Fibroblast of lung (primary cell): ENCODE measurements at regions not wholly inside any gene's neighbourhood (a gene's known extent, or its start where the extent isn't known, plus 50 kb on each side); places are given as distances from the start of the nearest gene placed in this dataset.

Experiments used
- DNase-seq, 2 donors: peaks; one replicate each; pipeline versions ENCODE4 v3.0.0 to v3.0.0-alpha.2; 2010; ENCODE audit warnings: low read depth in 2 of 2
- H2AFZ ChIP-seq: 2 replicates; pipeline ENCODE4 v1.5.1; 2012; ENCODE audit warnings: low read length, control low read depth, inconsistent platforms
- H3K27ac ChIP-seq: 2 replicates; pipeline ENCODE4 v1.5.1; 2011; ENCODE audit warnings: low read length, control low read depth; ENCODE audit not compliant: insufficient read depth
- H3K27me3 ChIP-seq: 2 replicates; pipeline ENCODE4 v1.5.1; 2011; ENCODE audit warnings: mild to moderate bottlenecking, low read length; ENCODE audit not compliant: control insufficient read depth, insufficient read depth
- H3K36me3 ChIP-seq: 2 replicates; pipeline ENCODE4 v1.5.1; 2011; ENCODE audit warnings: low read length; ENCODE audit not compliant: control insufficient read depth, insufficient read depth
- H3K4me1 ChIP-seq: 2 replicates; pipeline ENCODE4 v1.5.1; 2011; ENCODE audit warnings: low read length; ENCODE audit not compliant: control insufficient read depth, insufficient read depth; ENCODE audit errors: extremely low read depth
- H3K4me2 ChIP-seq: 2 replicates; pipeline ENCODE4 v1.5.1; 2011; ENCODE audit warnings: low read length, control low read depth; ENCODE audit not compliant: insufficient read depth; ENCODE audit errors: extremely low read depth
- H3K4me3 ChIP-seq, 4 experiments: fragments of 200-600 bp in 1 of 4; sonication (generic) in 1 of 4; replicated peaks in 1 of 4; 2 replicates each; pipeline ENCODE4 v1.5.1; 2011 to 2016; ENCODE audit warnings: low read length in 4 of 4, low read depth in 3 of 4, mild to moderate bottlenecking in 3 of 4, control low read depth in 2 of 4, inconsistent platforms in 1 of 4, mixed read lengths in 1 of 4; ENCODE audit not compliant: insufficient read depth in 1 of 4; ENCODE audit errors: control extremely low read depth in 1 of 4
- H3K79me2 ChIP-seq: 2 replicates; pipeline ENCODE4 v1.5.1; 2012; ENCODE audit warnings: mild to moderate bottlenecking, low read length, inconsistent platforms; ENCODE audit not compliant: control insufficient read depth, insufficient read depth
- H3K9ac ChIP-seq: 2 replicates; pipeline ENCODE4 v1.5.1; 2011; ENCODE audit warnings: mild to moderate bottlenecking, low read length, control low read depth; ENCODE audit not compliant: insufficient read depth
- H3K9me3 ChIP-seq: 2 replicates; pipeline ENCODE4 v1.5.1; 2012; ENCODE audit warnings: low read depth, low read length; ENCODE audit not compliant: control insufficient read depth, insufficient read depth
- H4K20me1 ChIP-seq: 2 replicates; pipeline ENCODE4 v1.5.1; 2011; ENCODE audit warnings: low read length; ENCODE audit not compliant: control insufficient read depth, insufficient read depth; ENCODE audit errors: extremely low read depth
- CTCF ChIP-seq, 2 donors: IDR thresholded peaks in 1 of 2; conservative IDR thresholded peaks in 1 of 2; 1 replicate in 1 of 2; 2 replicates in 1 of 2; pipeline ENCODE4 v1.5.1; 2011 to 2012; ENCODE audit warnings: low read length in 2 of 2, control low read depth in 1 of 2, inconsistent platforms in 1 of 2, low read depth in 1 of 2, mild to moderate bottlenecking in 1 of 2
- EZH2 ChIP-seq: IDR thresholded peaks from 2 replicates; pipeline ENCODE4 v1.5.1; 2012; ENCODE audit warnings: low read length, control low read depth, mild to moderate bottlenecking; ENCODE audit errors: missing control alignments

GRCh38 chr2:183214680-183215079 is 90.4 kb downstream of the NUP35 start:
- TF ChIP-seq CTCF (conservative IDR thresholded peaks at IDR 0.05 in 1 of 2, IDR thresholded peaks at IDR 0.05 in 1 of 2; ENCODE audit: low read depth in 1 of 2, low read length in 2 of 2), result no peak
- no peak for TF ChIP-seq EZH2
- H3K4me1 ChIP-seq, result no peaks in the 10 kb centered on the region
- H3K9me3 ChIP-seq, result no peaks in the 10 kb centered on the region
- H3K27me3 ChIP-seq, result no peaks in the 10 kb centered on the region
- H3K36me3 ChIP-seq, result no peaks in the 10 kb centered on the region
- no peak overlapping the region for H3K27ac ChIP-seq
- DNase-seq, result no peak
- H3K9ac ChIP-seq, result no peak overlapping the region
- H3K4me2 ChIP-seq, result no peak overlapping the region
- no peak overlapping the region for H2AFZ ChIP-seq
- H4K20me1 ChIP-seq, result no peaks in the 10 kb centered on the region
- H3K79me2 ChIP-seq, result no peaks in the 10 kb centered on the region
- no peak overlapping the region for H3K4me3 ChIP-seq

- Histone ChIP-seq H3K79me2 (no peaks in the 10 kb centered on the region), H3K9ac (no peak overlapping the region), H2AFZ (no peak overlapping the region), H3K36me3 (no peaks in the 10 kb centered on the region), H3K4me3 (no peak overlapping the region), H4K20me1 (no peaks in the 10 kb centered on the region), H3K4me2 (no peak overlapping the region), H3K9me3 (no peaks in the 10 kb centered on the region), H3K4me1 (no peaks in the 10 kb centered on the region), H3K27me3 (no peaks in the 10 kb centered on the region), H3K27ac (no peak overlapping the region)
- TF ChIP-seq CTCF (conservative IDR thresholded peaks at IDR 0.05 in 1 of 2, IDR thresholded peaks at IDR 0.05 in 1 of 2; ENCODE audit: low read depth in 1 of 2, low read length in 2 of 2) (no peak), EZH2 (no peak)
- DNase-seq, result no peak
Observed at GRCh38 chr2:183215917-183216316, 91.7 kb downstream of the NUP35 start.

- Histone ChIP-seq H3K27ac (no peak overlapping the region), H4K20me1 (no peaks in the 10 kb centered on the region), H3K36me3 (no peaks in the 10 kb centered on the region), H3K4me3 (no peak overlapping the region), H3K4me1 (no peaks in the 10 kb centered on the region), H3K4me2 (no peak overlapping the region), H2AFZ (no peak overlapping the region), H3K27me3 (no peaks in the 10 kb centered on the region), H3K9me3 (no peaks in the 10 kb centered on the region), H3K79me2 (no peaks in the 10 kb centered on the region), H3K9ac (no peak overlapping the region)
- no peak for TF ChIP-seq EZH2
- TF ChIP-seq CTCF (conservative IDR thresholded peaks at IDR 0.05 in 1 of 2, IDR thresholded peaks at IDR 0.05 in 1 of 2; ENCODE audit: low read depth in 1 of 2, low read length in 2 of 2), result no peak
- DNase-seq, result peak in 1 of 2 donors; percentile 31
Observed at GRCh38 chr2:183219888-183220287, 95.6 kb downstream of the NUP35 start.
